ENCODE measurements at regions not wholly inside any gene's neighbourhood (a gene's known extent, or its start where the extent isn't known, plus 50 kb on each side); places are given as distances from the start of the nearest gene placed in this dataset.
"Not testable (repeated sequence)": the region's sequence is repeated elsewhere in the genome, so short reads cannot be mapped to it uniquely, and the experiment has no call there.

DNA sequence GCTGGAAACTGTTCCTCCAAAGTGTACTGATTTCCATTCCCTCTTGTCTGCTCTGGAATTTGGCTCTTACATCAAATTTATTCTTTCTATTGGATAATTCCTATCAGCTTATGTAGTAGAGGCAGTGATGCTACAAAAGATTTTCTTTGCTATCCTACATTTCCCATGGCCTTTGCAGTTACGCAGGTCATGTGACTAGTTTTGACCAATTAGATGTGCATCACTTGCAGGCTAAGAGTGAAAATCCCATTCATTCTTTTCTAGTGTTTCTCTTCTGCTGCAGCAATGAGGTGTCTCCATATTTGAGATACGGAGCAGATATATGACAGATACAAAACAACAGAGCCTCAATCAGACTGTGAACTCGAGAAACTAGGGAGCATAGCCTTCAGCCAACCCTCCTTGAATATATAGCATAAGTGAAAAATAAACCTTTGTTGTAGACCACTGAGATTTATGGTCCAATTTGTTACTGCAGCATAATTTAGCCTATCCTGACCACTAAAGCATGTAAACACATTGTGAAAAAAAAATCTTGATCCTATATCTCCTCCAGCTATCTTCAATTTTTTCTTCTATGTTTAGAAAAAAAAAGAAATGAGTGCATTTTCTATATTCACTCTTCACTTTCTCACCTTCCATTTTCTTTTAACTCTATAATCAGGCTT is 102.0 kb downstream of the HNMT start:
- TF ChIP-seq, protein P1, sequence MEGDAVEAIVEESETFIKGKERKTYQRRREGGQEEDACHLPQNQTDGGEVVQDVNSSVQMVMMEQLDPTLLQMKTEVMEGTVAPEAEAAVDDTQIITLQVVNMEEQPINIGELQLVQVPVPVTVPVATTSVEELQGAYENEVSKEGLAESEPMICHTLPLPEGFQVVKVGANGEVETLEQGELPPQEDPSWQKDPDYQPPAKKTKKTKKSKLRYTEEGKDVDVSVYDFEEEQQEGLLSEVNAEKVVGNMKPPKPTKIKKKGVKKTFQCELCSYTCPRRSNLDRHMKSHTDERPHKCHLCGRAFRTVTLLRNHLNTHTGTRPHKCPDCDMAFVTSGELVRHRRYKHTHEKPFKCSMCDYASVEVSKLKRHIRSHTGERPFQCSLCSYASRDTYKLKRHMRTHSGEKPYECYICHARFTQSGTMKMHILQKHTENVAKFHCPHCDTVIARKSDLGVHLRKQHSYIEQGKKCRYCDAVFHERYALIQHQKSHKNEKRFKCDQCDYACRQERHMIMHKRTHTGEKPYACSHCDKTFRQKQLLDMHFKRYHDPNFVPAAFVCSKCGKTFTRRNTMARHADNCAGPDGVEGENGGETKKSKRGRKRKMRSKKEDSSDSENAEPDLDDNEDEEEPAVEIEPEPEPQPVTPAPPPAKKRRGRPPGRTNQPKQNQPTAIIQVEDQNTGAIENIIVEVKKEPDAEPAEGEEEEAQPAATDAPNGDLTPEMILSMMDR (IDR thresholded peaks at IDR 0.05; ENCODE audit: insufficient read depth, missing control alignments) = no peak
- FAIRE-seq (no peak), DNase-seq (ENCODE audit: insufficient read length, low spot score) (no peak)

- TF ChIP-seq, protein P1 (IDR thresholded peaks at IDR 0.05; ENCODE audit: insufficient read depth, missing control alignments) = no peak
- FAIRE-seq (no peak), DNase-seq (ENCODE audit: insufficient read length, low spot score) (no peak)
Measured at GRCh38 chr2:138066841-138067240, 102.6 kb downstream of the HNMT start.

- not testable (repeated sequence) for FAIRE-seq; DNase-seq (ENCODE audit: insufficient read length, low spot score)
Measured at GRCh38 chr2:138068669-138069068, 104.4 kb downstream of the HNMT start.

DNA sequence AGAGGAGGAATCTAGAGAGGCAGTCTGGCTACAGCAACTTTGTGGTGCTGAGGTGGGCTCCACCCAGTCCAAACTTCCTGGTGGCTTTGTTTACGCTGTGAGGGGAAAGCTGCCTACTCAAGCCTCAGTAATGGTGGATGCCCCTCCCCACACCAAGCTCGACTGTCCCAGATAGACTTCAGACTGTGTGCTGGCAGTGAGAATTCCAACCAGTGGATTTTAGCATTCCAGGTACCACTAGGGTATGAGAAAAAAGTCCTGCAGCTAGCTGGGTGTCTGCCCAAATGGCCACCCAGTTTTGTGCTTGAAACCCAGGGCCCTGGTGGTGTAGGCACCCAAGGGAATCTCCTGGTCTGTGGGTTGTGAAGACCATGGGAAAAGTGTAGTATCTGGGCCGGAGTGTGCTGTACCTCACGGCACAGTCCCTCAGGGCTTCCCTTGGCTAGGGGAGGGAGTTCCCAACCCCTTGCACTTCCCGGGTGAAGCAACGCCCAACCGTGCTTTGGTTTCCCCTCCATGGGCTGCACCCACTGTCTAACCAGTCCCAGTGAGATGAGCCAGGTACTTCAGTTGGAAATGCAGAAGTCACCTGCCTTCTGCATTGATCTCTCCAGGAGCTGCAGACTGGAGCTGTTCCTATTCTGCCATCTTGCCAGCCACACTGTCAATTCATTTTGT is 106.9 kb downstream of the HNMT start:
- DNase-seq (ENCODE audit: insufficient read length, low spot score); FAIRE-seq: not testable (repeated sequence)

- FAIRE-seq = peak; percentile 92
- TF ChIP-seq, protein P1 (IDR thresholded peaks at IDR 0.05; ENCODE audit: insufficient read depth, missing control alignments) = no peak
- peak; percentile 34 for DNase-seq (ENCODE audit: insufficient read length, low spot score)
Measured at GRCh38 chr2:138071720-138072719, 107.7 kb downstream of the HNMT start.

GRCh38 chr2:138078153-138078552 is 113.9 kb downstream of the HNMT start:
- TF ChIP-seq, protein P1 (IDR thresholded peaks at IDR 0.05; ENCODE audit: insufficient read depth, missing control alignments) = no peak
- FAIRE-seq (no peak), DNase-seq (ENCODE audit: insufficient read length, low spot score) (no peak)

DNA sequence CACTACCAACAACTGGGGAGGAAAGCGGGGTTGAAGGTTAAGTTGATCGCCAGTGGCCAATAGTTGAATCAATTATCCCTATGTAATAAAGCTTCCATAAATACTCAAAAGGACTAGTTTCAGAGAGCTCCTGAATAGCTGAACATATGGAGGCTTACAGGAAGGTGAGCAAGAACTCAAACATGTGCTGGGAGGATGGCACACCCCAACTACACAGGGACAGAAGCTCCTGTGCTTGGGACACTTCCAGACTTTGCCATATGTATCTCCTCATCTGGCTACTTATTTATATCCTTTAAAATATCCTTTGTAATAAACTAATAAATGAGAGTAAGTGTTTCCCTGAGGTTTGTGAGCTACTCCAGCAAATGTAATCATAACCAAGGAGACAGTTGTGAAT is 115.7 kb downstream of the HNMT start:
- no peak for FAIRE-seq
- TF ChIP-seq, protein P1 (IDR thresholded peaks at IDR 0.05; ENCODE audit: insufficient read depth, missing control alignments) = no peak
- no peak for DNase-seq (ENCODE audit: insufficient read length, low spot score)

All from D721Med (cell line).